GM12865 (cell line): ENCODE measurements at regions not wholly inside any gene's neighbourhood (a gene's known extent, or its start where the extent isn't known, plus 50 kb on each side); places are given as distances from the start of the nearest gene placed in this dataset.

Source experiments
- DNase-seq: peaks from one replicate; pipeline ENCODE4 v3.0.0; 2010; ENCODE audit warnings: low read depth
- H3K4me3 ChIP-seq: 2 replicates; pipeline ENCODE4 v1.5.1; 2011; ENCODE audit warnings: mild to moderate bottlenecking, low read depth, low read length, control low read depth
- CTCF ChIP-seq: IDR thresholded peaks from 2 replicates; pipeline ENCODE4 v1.5.1; 2011; ENCODE audit warnings: low read length, control low read depth, low read depth, inconsistent platforms; ENCODE audit not compliant: insufficient read depth; ENCODE audit errors: missing control alignments

- no peak overlapping the region for H3K4me3 ChIP-seq
- no peak for DNase-seq
- no peak for TF ChIP-seq CTCF
Observed at GRCh38 chr9:30845136-30845535, 1539.3 kb upstream of the ACO1 start.

GRCh38 chr9:30846651-30847050 lies 1537.8 kb upstream of the ACO1 start:
- no peak for DNase-seq
- TF ChIP-seq CTCF = no peak

GRCh38 chr9:30851600-30851999 lies 1532.8 kb upstream of the ACO1 start:
- no peak for TF ChIP-seq CTCF
- H3K4me3 ChIP-seq = no peak overlapping the region
- no peak for DNase-seq

More at GRCh38 chr9:30846651-30847050, 1537.8 kb upstream of the ACO1 start:
- no peak overlapping the region for H3K4me3 ChIP-seq

GRCh38 chr9:30900706-30901105 lies 1483.7 kb upstream of the ACO1 start:
- TF ChIP-seq CTCF = no peak
- H3K4me3 ChIP-seq = no peak overlapping the region
- no peak for DNase-seq

- TF ChIP-seq CTCF = no peak
- DNase-seq = no peak
- no peak overlapping the region for H3K4me3 ChIP-seq
Observed at GRCh38 chr9:30913331-30913730, 1471.1 kb upstream of the ACO1 start.

- TF ChIP-seq CTCF = no peak
- no peak for DNase-seq
- H3K4me3 ChIP-seq = no peak overlapping the region
Observed at GRCh38 chr9:30915451-30915850, 1469.0 kb upstream of the ACO1 start.

GRCh38 chr9:30925126-30925525 lies 1459.3 kb upstream of the ACO1 start:
- H3K4me3 ChIP-seq = no peak overlapping the region
- no peak for TF ChIP-seq CTCF
- DNase-seq = no peak
